Neural cell (in vitro differentiated cells): ENCODE measurements at regions not wholly inside any gene's neighbourhood (a gene's known extent, or its start where the extent isn't known, plus 50 kb on each side); places are given as distances from the start of the nearest gene placed in this dataset.

Experiments used
- EP300 ChIP-seq: fragments of 450-650 bp; conservative IDR thresholded peaks from 2 replicates; pipeline ENCODE4 v1.6.1; 2014; ENCODE audit warnings: antibody characterized with exemption, mild to moderate bottlenecking, moderate library complexity; ENCODE audit not compliant: poor library complexity, severe bottlenecking
- EZH2 ChIP-seq: fragments of 200-600, 300-800 bp; shearing (Covaris generic), sonication (generic); IDR thresholded peaks from 2 replicates; pipeline ENCODE4 v1.6.1; 2014; ENCODE audit warnings: antibody characterized with exemption, low read length, borderline replicate concordance, mild to moderate bottlenecking; ENCODE audit not compliant: insufficient read depth, poor library complexity, severe bottlenecking
- POLR2AphosphoS5 ChIP-seq: IDR thresholded peaks from 2 replicates; pipeline ENCODE4 v1.6.1; 2012
- RAD21 ChIP-seq: fragments of 450-650 bp; conservative IDR thresholded peaks from 2 replicates; pipeline ENCODE4 v1.6.1; 2014; ENCODE audit warnings: antibody characterized with exemption, mild to moderate bottlenecking, moderate library complexity
- SMC3 ChIP-seq: fragments of 450-650 bp; conservative IDR thresholded peaks from 2 replicates; pipeline ENCODE4 v1.6.1; 2014; ENCODE audit warnings: antibody characterized with exemption, mild to moderate bottlenecking, moderate library complexity; ENCODE audit not compliant: poor library complexity
- TAF1 ChIP-seq: IDR thresholded peaks from 2 replicates; pipeline ENCODE4 v1.6.1; 2012; ENCODE audit warnings: low read depth
- TF ChIP-seq, protein P1 (sequence below): fragments of 450-650 bp; IDR thresholded peaks from 2 replicates; pipeline ENCODE4 v1.5.1; 2014; ENCODE audit warnings: antibody characterized with exemption, mild to moderate bottlenecking, moderate library complexity; ENCODE audit not compliant: poor library complexity, severe bottlenecking
- TF ChIP-seq, protein P2 (sequence below): IDR thresholded peaks from 2 replicates; pipeline ENCODE4 v1.6.1; 2012; ENCODE audit warnings: borderline replicate concordance

DNA sequence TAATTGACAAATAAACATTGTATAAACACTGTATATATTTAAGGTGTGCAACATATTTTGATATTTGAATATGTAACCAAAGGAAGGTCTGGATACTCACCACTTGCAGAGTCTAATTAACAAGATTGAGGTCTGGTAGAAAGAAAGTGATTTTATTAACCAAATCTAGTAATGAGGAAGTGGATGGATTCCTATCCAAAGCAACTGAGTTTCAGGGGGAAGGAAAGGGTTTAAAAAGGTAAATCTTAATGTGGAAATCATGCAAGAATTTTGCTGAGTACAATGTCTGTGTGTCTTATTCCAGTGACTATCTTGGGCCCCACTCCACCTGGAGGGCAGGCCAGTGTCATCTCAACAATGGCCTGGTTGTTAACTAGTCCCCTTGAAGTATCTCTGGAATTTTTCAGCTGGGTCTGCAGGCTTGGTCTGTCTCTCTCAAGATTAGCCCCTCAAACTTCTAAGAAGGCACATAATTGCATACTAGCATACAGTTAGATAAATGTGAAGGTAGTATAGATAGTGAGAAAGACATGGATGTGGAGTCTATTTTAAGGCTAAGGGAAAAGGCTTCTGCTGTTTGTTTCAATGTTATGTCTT, 262.7 kb upstream of the RGS18 start:
- TF ChIP-seq, protein P1, sequence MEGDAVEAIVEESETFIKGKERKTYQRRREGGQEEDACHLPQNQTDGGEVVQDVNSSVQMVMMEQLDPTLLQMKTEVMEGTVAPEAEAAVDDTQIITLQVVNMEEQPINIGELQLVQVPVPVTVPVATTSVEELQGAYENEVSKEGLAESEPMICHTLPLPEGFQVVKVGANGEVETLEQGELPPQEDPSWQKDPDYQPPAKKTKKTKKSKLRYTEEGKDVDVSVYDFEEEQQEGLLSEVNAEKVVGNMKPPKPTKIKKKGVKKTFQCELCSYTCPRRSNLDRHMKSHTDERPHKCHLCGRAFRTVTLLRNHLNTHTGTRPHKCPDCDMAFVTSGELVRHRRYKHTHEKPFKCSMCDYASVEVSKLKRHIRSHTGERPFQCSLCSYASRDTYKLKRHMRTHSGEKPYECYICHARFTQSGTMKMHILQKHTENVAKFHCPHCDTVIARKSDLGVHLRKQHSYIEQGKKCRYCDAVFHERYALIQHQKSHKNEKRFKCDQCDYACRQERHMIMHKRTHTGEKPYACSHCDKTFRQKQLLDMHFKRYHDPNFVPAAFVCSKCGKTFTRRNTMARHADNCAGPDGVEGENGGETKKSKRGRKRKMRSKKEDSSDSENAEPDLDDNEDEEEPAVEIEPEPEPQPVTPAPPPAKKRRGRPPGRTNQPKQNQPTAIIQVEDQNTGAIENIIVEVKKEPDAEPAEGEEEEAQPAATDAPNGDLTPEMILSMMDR, result no peak
- TF ChIP-seq, protein P2, sequence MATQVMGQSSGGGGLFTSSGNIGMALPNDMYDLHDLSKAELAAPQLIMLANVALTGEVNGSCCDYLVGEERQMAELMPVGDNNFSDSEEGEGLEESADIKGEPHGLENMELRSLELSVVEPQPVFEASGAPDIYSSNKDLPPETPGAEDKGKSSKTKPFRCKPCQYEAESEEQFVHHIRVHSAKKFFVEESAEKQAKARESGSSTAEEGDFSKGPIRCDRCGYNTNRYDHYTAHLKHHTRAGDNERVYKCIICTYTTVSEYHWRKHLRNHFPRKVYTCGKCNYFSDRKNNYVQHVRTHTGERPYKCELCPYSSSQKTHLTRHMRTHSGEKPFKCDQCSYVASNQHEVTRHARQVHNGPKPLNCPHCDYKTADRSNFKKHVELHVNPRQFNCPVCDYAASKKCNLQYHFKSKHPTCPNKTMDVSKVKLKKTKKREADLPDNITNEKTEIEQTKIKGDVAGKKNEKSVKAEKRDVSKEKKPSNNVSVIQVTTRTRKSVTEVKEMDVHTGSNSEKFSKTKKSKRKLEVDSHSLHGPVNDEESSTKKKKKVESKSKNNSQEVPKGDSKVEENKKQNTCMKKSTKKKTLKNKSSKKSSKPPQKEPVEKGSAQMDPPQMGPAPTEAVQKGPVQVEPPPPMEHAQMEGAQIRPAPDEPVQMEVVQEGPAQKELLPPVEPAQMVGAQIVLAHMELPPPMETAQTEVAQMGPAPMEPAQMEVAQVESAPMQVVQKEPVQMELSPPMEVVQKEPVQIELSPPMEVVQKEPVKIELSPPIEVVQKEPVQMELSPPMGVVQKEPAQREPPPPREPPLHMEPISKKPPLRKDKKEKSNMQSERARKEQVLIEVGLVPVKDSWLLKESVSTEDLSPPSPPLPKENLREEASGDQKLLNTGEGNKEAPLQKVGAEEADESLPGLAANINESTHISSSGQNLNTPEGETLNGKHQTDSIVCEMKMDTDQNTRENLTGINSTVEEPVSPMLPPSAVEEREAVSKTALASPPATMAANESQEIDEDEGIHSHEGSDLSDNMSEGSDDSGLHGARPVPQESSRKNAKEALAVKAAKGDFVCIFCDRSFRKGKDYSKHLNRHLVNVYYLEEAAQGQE, result no peak
- TF ChIP-seq POLR2AphosphoS5 (no peak), SMC3 (no peak), EP300 (no peak), EZH2 (no peak), RAD21 (no peak), TAF1 (no peak)
